NCI-H1105 treated with DMSO at 0.1 percent for 48 hours (cell line): ENCODE measurements at regions not wholly inside any gene's neighbourhood (a gene's known extent, or its start where the extent isn't known, plus 50 kb on each side); places are given as distances from the start of the nearest gene placed in this dataset.

Experiments used
- DNase-seq: peaks from one replicate; lab custom pipeline; 2025; lab: John Stamatoyannopoulos, UW

DNA sequence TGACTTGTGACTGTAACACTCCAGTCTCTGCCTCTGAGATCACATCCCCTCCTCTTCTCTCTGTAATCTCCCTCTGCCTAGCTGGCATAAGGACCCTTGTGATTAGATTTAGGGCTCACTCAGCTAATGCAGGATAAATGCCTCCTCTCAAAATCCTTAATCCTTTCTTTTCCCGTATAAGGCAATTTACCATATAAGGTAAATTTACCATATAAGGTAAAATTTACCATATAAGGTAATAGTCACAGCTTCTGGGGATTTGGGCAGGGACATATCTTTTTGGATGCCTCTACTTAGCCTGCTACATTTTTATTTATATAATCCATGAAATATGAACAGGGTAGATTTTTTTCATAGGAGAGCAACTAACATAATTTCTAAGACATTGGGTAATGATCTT, 318.0 kb upstream of the PUM3 start:
- DNase-seq: no peak

DNA sequence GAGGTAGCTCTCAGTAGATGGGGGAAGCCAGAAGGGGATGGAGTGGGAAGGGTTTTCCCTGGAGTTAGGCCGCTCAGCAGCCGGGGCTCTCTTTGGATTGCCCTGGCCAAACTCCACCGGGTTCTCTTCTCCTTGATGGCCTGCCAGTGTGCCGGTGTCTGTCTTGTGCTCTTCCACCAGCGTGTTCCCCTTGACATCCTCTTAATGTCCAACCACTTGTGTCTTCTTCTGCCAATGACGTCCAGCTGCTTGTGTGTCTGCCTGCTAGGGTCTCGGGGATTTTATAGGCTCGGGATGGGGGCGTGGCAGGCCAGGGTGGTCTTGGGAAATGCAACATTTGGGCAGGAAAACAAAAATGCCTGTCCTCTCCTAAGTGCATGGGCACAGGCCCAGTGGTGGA, 313.1 kb upstream of the PUM3 start:
- no peak for DNase-seq

DNA sequence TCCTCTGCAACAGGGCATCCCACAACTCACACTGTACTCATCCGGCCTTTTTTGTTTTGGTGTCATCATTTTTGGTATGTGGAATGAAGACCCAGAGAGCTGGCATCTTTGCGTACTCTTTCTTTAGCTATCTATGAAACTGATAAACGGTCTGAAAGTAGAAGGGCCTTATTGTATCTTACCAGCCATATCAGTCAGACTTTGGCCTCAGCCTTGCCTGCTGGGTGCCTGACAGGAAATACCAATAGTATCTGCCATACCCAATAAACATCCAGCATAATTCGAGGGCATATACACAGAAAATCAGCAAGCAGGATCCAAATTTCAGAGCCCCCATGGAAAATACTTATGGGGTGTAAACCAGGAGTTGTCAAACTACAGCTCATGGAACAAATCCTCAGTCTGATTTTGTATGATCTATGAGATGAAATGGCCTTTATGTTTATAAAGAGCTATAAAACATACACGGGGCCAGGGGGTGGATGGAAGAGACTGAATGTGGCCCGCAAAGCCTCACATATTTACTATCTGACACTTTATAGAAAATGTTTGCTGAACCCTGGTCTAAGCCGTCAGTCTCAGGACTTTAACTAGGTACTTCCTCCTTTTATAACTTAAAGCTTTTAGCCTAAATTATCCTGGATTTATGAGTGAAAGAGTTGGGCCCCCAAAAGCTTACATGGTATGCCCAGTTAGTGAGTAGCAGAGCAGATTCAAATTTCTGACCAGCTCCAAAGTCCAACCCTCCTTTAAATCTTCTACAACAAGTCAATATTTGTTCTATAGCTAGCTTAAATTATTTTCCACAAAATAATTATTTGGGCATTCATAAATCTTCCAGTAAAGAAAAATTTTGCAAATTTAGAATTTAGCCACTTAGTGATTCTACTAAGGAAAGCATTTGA, 308.0 kb upstream of the PUM3 start:
- DNase-seq: no peak

DNA sequence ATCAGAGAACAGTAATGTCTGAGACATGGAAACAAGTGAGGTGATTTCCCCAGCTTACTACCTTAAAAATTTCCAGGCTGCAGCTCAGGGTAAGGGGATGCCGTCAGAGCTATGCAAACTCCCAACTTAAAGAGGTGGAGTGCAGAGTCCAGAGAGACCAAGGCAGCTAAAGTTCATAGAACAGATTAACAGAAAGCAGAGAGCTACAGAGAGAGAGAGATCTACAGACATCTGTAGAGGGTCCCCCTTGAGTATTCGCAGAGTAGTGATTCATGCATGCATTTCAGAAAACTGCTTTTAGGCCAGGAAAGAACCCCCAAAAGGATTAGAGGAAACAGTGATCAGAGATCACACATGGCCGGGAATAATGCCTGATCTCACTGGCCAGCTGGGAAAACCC, 306.2 kb upstream of the PUM3 start:
- DNase-seq: no peak

DNA sequence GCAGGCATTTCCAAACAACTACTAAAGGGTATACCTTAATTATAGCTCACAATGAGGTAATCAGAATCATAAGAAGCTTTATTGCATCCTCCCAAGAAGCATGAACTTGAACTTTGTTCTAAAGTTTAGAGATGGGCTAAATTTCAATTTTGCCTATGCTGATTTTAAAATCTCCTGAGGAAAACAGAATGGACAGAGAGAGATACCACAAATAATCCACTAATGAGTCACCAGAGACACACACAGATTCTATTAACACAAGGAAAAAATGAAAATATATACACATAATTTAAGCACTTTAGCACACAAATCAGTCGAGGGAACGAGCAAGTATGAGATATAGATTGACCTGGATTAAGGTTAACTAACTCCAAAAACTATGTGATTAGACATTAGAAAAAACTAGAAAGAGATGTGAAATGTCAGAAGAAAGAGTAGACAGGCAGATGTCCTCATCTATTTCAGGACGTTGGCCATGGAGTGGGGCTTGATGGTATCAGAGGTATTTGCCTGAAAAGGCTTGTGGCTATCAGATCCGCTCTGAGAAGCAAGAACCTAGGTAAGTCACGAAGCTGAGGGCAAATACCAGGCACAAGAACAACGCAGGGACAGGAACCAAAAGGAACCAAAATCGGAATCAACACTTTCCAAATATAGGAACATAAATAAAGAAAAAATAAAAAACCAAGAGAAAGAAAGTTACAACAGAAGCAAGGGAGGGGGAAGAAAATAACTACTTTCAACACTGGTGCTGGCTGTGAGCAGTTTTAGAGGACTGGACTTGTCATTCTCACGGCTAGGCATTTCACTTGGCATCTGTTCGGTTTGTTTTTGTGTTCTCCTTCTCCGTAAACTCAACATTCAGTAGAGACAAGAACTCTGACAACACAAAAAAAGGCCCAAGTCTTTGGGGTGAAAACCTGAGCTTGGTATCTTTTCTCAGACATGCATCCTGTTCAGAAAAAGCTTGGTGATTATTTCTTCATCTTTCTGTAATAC, 294.6 kb upstream of the PUM3 start:
- DNase-seq: no peak

DNA sequence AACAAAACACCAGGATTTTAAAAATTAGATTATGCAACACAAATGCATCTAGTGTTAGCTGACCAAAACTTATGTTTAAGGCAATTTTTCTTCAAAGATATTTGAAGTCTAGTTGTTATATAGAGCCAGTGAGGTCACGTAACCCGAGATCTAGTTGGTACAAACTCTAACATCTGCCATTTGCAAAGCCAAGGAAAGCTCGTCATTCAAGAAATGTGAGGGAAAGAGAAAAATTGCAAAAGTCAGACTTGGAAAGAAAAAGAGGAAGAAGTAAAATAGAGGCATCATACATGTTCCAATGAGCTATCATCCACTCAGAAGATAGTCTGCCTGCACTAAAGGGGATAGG, 293.4 kb upstream of the PUM3 start:
- DNase-seq: no peak

DNA sequence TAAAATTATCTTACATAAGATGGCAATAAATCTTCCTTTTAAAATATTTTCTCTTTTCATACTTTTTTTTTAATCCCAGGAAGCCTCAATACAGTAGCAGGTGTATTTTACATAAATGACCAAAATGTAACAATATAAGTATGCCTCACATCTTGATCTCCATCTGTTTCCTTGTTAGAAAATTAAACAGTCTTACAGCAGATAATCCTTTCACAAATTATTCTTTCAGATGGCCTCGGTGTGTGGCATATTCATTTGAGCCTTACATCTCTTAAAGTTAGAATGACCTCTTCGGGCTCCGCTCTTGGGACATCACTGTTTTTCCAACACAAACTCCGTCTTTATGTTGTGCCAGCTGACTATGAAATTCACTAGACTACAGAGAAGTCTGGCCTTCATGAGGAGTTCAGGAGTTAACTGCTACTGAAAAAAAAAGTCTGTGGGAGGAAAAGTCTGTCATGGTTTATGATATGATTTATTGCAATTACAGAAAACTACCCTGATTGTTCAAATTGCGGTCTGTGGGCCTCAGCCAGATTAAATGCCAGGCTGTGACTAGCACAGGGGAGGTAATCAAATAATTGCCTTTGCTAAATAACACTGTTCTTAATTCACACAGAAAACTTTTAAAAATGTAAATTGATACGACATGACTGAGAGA, 292.9 kb upstream of the PUM3 start:
- no peak for DNase-seq

DNA sequence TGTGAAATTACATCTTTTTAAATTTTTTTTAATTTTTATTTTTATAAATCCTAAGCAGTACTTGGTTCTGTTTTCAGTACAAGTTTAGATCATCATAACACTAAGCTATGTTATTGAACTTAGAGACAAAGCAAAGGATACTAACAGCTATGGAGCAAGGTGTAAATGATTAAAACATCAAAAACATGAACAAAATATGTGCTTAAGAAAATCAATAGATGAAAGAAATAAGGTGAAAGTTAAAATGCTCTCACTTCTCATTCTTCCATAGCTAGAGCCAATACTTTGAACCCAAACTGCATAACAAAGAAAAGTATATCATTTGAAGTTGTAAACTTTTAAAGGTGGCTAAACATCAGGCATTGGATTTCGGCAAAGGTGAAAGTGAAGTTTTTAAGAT, 292.3 kb upstream of the PUM3 start:
- DNase-seq: no peak

DNA sequence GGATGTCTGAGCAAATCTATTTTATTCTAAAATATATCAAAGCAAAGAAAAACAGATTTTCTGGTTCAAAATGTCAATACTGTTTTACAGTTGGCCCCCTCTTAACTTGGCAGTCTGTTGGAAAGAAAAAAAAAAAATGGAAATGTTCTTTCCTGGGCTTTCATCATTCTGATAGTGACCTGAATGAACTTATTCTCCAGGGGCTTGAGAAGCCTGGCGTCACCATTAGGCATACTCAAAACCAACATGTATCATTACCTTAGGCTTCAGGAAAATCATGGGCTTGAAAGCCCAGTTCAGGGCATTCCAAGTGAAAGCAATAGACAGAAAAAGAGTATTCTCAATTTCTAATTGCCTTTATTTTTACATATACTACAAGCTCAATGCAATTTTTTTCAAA, 283.7 kb upstream of the PUM3 start:
- no peak for DNase-seq

DNA sequence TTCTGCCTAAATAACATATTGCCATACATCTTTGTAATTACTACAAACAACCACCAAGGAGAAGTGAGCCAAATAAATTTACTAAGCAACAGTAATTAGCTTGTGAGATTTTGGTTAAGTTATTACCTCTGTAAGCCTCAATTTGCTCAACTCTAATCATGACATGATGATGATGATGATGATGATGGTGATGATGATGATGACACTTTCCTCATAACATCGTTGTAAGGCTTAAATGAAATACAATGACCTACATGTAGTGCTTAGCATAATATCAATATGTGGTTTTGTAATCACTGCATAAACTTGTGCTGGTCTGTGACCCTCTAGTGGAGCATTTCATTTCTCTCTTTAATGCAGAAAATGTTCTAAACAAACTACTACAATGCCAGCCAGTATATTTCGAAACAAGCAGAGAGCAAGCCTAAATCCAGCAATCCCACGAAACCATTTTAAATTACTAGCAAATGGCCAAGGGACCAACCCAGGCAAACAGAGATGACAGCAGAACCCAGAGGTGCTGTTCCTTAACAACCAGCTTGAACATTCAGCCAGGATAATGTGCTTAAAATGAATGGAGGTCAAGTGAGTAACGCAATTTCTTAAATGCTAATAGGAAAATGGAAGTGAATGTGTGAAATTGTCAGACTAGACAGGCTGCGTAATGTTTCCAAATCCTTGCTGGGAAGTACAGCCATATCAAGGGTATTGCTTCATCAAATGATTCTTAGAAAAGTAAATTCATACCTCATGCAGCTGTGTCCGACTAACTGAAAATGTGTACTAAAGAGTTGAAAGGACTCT, 281.9 kb upstream of the PUM3 start:
- DNase-seq: no peak

DNA sequence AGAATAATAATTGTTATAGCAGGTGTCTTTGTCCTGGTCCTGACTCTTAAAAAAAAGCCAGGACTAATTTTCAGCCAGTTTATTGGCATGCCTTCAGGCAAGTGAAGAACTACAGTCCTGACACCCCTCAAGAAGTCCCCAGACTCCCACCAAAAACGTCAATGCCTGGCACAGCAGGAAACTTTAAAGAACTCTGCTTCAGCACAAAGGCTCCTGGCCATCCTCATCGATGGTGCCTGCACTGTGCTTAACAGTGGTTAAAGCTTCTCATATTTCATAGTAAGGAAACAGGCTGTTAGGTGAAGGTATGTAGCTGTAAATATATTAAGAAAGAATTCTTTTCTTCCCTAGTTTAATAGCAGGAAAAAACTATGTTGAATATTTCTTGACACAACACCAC, 280.1 kb upstream of the PUM3 start:
- DNase-seq: no peak

DNA sequence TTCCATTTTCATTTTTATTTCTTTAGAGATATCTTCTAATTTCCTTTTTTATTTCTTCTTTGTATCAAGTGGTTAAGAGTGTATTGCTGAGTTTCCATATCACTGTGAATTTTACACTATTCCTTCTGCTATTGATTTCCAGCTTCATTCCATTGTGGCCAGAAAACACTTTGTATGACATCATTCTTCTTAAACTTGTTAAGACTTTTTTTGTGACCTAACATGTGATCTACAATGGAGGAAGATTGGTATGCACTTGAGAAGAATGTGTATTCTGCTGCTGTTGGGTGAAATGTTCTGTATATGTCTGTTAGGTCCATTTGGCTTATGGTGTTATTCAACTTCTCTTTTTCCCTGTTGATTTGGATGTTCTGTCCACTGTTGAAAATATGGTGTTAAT, 274.2 kb upstream of the PUM3 start:
- no peak for DNase-seq

DNA sequence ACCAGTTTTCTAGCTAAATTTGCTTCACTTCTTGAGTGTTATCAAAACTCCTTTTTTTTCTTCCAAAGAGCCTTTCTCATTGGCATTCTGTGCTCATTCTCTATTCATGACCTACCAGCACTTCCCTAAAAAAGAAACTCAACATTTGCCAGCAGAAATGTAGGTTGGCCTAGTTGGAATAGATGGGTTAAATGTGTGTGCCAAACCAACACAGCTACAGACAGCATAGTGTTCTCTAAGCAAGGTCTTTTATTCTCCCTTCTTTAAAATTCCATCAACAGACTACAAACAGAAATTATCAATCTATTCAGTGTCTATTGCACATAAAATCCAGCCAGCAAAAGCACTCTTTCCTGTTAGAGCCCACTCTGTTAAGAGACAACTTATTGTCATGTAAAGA, 255.8 kb upstream of the PUM3 start:
- no peak for DNase-seq

DNA sequence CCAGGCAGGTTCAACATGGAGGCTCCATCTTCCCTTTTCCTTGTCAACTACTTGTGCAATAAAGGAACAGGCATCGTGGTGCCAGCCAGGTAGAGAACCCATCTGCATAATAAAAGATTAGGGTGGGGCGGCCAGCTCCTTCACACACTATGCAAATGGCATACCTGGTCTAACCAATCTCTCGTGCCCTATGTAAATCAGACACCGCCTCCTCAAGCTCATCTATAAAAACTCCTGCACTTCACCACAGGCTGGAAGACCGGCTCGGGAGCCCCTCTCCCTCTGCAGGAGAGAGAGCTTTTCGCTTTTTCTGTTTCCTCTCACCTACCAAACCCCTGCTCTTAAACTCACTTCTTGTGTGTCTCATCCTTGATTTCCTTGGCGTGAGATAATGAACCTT, 244.3 kb upstream of the PUM3 start:
- DNase-seq: no peak

DNA sequence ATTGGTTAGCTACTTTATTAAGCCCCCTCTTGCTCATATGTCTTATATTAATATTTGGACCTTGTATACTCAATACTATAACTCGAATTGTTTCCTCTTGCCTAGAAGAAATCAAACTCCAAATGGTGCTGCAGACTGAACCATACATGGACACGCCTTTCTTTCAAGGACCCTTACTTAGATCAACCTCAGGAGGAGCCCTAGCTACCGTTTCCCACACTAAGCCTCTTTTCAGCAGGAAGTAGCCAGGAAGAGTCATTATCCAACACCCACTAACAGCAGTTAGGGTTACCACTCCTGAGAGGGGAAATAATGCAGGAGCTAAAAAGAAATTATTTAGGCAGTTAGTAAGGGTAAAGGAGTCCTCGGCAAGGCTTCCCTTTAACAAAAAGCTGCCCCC, 243.8 kb upstream of the PUM3 start:
- DNase-seq: no peak

DNA sequence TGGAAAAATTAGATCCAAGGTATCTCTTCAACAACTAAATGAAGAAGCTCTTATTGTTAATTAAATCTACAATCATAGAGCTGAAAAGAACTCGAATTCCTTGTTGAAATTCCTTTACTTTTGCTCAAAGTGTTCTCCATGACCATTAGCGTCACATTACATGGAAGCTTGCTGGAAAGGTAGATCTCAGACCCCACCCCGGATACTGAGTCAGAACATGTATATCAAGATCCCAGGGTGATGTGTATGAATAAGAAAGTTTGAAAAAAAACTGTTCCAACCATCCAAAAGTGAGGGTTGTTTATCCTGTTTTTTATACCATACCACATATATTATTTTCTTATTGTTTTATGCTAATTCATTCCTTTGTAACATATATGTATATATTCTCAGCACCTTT, 237.1 kb upstream of the PUM3 start:
- DNase-seq: no peak

DNA sequence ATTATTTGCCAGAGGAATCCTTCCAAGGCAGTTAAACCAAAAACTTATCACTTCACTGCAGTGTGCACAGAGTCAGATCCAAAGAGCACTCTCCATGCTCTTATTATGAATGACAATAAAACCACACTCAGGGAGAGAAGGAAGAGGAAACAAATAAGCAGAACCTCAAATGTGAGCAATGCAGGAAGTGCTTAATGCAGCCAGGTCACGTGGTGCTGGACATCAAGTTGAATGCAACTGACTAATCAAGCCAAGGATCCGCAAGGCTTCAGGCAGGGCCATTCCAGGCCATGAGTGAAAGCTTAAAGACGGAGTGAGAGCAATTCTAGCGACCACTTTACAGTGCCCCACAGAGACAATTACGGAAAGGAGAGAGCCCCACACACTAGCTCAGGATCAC, 230.4 kb upstream of the PUM3 start:
- no peak for DNase-seq

DNA sequence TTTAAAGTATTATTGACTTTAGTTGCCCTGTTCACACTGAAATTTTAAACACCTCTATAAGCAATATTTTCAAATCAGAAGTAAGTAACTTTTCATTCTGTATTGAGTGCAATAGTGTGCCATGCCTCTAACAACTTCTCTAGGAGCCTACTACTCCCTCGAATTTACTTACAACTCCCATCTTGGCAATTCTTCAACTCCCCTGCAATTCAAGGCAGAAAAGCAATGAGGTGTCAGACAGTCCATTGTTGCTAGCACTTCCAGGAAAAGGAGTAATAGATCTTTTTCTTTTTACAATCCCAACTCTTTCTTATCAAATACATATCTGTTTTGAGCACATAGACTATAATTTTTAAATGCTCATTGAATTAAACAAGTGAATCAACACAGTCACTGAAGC, 222.7 kb upstream of the PUM3 start:
- DNase-seq: no peak

DNA sequence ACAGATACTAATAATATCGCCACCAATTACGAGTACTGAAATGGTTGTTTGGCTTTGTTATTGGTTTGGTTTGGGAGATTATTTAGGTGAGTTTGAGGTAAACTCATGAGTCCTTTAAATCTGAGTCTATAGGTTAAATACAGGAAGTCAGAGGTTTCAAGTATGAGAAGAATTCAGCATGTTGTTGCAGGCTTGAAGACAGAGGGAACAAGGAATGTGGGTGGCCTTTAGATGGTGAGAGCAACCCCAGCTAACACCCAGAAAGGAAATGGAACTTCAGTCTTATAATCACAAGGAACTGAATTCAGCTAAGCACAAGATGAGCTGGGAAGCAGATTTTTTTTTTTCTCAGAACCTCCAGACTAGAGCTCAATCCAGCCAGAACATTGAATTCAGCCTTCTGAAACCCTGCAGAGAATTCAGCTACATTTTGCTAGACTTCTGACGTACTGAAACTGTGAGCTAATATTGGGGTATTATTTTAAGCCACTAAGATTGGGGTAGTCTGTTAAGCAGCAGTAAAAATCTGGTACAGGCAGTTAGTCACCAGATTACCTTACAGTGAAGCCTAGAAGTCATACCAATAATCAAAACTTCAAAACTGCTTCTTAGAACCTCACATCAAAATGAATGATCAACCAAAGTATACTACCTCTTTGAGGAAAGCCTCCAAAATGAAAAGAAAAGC, 216.0 kb upstream of the PUM3 start:
- DNase-seq: no peak

DNA sequence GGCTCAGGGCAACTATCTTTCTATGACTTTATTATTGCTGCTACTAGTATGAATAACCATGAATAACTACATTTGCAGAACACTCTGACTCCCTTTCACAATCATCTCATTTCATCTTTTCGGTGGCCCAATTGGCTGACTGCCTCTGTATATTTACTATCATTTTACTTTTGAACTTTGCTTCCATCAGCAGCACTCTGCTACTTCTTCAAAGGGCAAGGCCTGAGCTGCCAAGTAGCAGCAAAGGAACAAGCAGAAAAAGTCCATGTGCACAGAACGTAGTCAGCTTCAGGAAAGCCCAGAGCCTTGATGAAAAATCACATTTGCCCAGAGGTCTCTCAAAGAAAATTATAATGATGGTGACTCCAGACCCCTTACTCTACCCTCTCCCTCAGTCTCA, 214.5 kb upstream of the PUM3 start:
- no peak for DNase-seq

DNA sequence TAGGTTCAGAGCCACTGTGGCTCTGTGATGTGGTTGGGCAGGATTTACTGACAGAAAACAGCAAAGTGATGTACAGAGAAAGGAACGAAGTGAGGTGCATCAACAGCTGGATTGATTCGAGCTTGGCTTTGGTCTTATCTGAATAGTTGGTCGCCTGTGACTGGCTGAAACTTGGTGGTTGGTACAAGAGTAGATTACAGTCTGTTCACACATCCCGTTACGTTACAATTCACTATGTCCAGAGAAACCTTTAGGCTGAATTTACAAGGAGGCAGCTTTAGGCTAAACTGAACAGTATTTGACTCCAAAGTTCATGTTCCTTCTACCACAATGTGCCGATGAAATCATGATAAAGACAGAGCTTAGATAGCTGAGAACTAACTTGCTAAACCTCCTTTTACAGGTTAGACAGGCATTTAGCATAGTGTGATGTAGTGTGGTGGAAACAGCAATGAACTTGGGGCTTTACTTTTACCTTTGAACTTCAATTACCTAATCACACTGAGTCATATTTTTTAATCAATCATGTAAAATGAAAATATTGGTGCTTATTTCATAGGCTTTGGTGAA, 210.2 kb upstream of the PUM3 start:
- no peak for DNase-seq
